OCI-LY1 (cell line): ENCODE measurements at regions not wholly inside any gene's neighbourhood (a gene's known extent, or its start where the extent isn't known, plus 50 kb on each side); places are given as distances from the start of the nearest gene placed in this dataset.

Experiments
- CTCF ChIP-seq: fragments of 200-600 bp; sonication (generic), shearing (Covaris generic); IDR thresholded peaks from 2 replicates; pipeline ENCODE4 v1.5.1; 2017; ENCODE audit warnings: mild to moderate bottlenecking, antibody characterized with exemption, low read length, moderate library complexity, mixed read lengths
- EZH2 ChIP-seq: fragments of 200-600 bp; sonication (generic), shearing (Covaris generic); IDR thresholded peaks from 2 replicates; pipeline ENCODE4 v1.8.0; 2017; ENCODE audit warnings: borderline replicate concordance, mixed run types, mild to moderate bottlenecking, antibody characterized with exemption, low read length, moderate library complexity, mixed read lengths

DNA sequence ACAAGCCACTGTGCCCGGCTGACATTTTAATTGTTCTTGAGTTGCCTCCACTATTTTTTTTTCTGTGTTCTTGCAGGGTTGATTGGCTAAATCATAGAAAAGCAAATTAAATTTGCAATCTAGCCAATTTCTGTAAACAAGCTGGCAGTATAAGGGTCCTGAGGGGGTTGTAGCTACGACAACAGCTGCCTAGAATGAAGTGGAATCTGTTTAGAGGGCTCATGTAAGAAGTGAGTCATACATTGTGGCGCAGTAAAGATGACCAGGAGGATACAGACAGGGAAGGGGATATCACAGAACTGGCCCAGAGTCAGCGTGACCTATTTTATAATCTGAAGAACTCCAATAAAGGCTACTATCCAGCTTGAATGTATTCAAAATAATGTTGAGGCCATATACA lies 82.2 kb upstream of the TLE1 start:
- TF ChIP-seq CTCF (no peak), EZH2 (no peak)
